Spleen (tissue), 11 donors: ENCODE measurements at regions not wholly inside any gene's neighbourhood (a gene's known extent, or its start where the extent isn't known, plus 50 kb on each side); places are given as distances from the start of the nearest gene placed in this dataset.

Source experiments
- DNase-seq: peaks from one replicate; pipeline ENCODE4 v3.0.0-alpha.2; 2020
- H3K27ac ChIP-seq, 8 donors: fragments of 200-600 bp; sonication (generic) in 7 of 8; 1 replicate in 4 of 8; 2 replicates in 4 of 8; pipeline versions ENCODE4 v1.5.0 to v1.8.0; 2016 to 2021; ENCODE audit warnings: inconsistent platforms in 4 of 8, mild to moderate bottlenecking in 4 of 8, moderate library complexity in 1 of 8
- H3K27me3 ChIP-seq, 7 donors: fragments of 200-600 bp; sonication (generic) in 6 of 7; replicated peaks in 1 of 7; 1 replicate in 4 of 7; 2 replicates in 3 of 7; pipeline versions ENCODE4 v1.5.0 to v1.8.0; 2016 to 2021; ENCODE audit warnings: inconsistent platforms in 3 of 7, mild to moderate bottlenecking in 1 of 7
- H3K36me3 ChIP-seq, 6 donors: fragments of 200-600 bp; sonication (generic) in 5 of 6; 1 replicate in 4 of 6; 2 replicates in 2 of 6; pipeline versions ENCODE4 v1.5.0 to v1.8.0; 2016 to 2021; ENCODE audit warnings: inconsistent platforms in 2 of 6
- H3K4me1 ChIP-seq, 6 donors: fragments of 200-600 bp; sonication (generic) in 5 of 6; 1 replicate in 3 of 6; 2 replicates in 3 of 6; pipeline versions ENCODE4 v1.5.0 to v1.8.0; 2016 to 2021; ENCODE audit warnings: inconsistent platforms in 3 of 6
- H3K4me3 ChIP-seq, 8 donors: fragments of 200-600 bp; sonication (generic) in 7 of 8; 1 replicate in 4 of 8; 2 replicates in 4 of 8; pipeline versions ENCODE4 v1.5.0 to v1.8.0; 2016 to 2021; ENCODE audit warnings: inconsistent platforms in 4 of 8, mild to moderate bottlenecking in 4 of 8, moderate library complexity in 2 of 8
- H3K9me3 ChIP-seq, 8 donors: fragments of 200-600 bp; sonication (generic) in 7 of 8; 1 replicate in 4 of 8; 2 replicates in 4 of 8; pipeline versions ENCODE4 v1.5.0 to v1.8.0; 2016 to 2021; ENCODE audit warnings: inconsistent platforms in 4 of 8
- POLR2A ChIP-seq, 3 donors: fragments of 450-650 bp; IDR thresholded peaks; one replicate each; pipeline ENCODE4 v1.5.1; 2017; ENCODE audit warnings: antibody characterized with exemption in 3 of 3, mild to moderate bottlenecking in 1 of 3
- POLR2AphosphoS5 ChIP-seq, 3 donors: sonication (generic); formaldehyde crosslinking; IDR thresholded peaks; one replicate each; pipeline ENCODE4 v1.5.1; 2017; ENCODE audit warnings: antibody characterized with exemption in 3 of 3
- WGBS, 5 donors: extraction: QIAGEN DNeasy Blood & Tissue Kit in 3 of 5; methylation state at CpG; one replicate each; pipeline versions ENCODE4 v1.1.5 to v1.1.7; 2013 to 2018; 5-methylcytosine and 5-hydroxymethylcytosine counted together
- intact Hi-C: fragments of 100-400 bp; cut with DNase I; formaldehyde crosslinking; loops from one replicate; pipeline ENCODE4 v1.15.0; 2023; ENCODE audit warnings: low total_unique reads
- TF ChIP-seq, protein P1 (sequence below), 11 experiments: fragments of 200-600 bp in 7 of 11; fragments of 450-650 bp in 4 of 11; sonication (generic) in 4 of 11; IDR thresholded peaks in 8 of 11; conservative IDR thresholded peaks in 3 of 11; 1 replicate in 7 of 11; 2 replicates in 4 of 11; pipeline versions ENCODE4 v1.4.0 to v1.8.0; 2016 to 2021; ENCODE audit warnings: antibody characterized with exemption in 11 of 11, inconsistent platforms in 4 of 11, mild to moderate bottlenecking in 1 of 11
- donor health status: healthy with polysubstance abuse.
- donor health status: DM: no; HTN: no; CAD: no; lungs with moderate emphysema.
- donor health status: DM: no; HTN: no; CAD: no.
- donor health status: Bipolar disorder and iron deficiency.
- donor health status: healthy.
- donor health status: DM: no; HTN: no; CAD: no.
- donor health status: DM: yes; HTN: yes; CAD: no.

DNA sequence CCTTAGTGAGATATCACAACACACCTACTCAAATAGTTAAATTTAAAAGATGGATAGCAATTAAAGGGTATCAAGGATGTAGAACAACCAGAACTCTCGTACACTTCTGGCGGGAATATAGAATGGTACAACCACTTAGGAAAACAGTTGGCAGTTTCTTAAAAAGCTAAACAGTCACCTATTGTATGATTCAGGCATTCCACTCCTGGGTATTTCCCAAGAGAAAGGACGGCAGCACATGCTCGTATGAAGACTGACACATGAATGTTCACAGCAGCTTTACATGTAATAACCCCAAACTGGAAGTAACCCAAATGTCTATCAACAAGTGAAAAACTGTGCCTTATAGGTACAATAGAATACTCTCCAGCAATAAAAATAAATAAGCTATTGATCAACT is 465.2 kb downstream of the VRK1 start:
- H3K4me1 ChIP-seq = no peaks in the 10 kb centered on the region
- WGBS, 5 donors = 88 to 94% (median 91%) methylated on average over 4 of the region's 4 CpGs

GRCh38 chr14:97264516-97265230 is 467.5 kb downstream of the VRK1 start:
- H3K27ac ChIP-seq = no peak overlapping the region
- H3K36me3 ChIP-seq = no peaks in the 10 kb centered on the region
- TF ChIP-seq POLR2AphosphoS5 (IDR thresholded peaks at IDR 0.05) (no peak), POLR2A (IDR thresholded peaks at IDR 0.05) (no peak)
- TF ChIP-seq, protein P1, sequence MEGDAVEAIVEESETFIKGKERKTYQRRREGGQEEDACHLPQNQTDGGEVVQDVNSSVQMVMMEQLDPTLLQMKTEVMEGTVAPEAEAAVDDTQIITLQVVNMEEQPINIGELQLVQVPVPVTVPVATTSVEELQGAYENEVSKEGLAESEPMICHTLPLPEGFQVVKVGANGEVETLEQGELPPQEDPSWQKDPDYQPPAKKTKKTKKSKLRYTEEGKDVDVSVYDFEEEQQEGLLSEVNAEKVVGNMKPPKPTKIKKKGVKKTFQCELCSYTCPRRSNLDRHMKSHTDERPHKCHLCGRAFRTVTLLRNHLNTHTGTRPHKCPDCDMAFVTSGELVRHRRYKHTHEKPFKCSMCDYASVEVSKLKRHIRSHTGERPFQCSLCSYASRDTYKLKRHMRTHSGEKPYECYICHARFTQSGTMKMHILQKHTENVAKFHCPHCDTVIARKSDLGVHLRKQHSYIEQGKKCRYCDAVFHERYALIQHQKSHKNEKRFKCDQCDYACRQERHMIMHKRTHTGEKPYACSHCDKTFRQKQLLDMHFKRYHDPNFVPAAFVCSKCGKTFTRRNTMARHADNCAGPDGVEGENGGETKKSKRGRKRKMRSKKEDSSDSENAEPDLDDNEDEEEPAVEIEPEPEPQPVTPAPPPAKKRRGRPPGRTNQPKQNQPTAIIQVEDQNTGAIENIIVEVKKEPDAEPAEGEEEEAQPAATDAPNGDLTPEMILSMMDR (IDR thresholded peaks at IDR 0.05 in 8 of 11, conservative IDR thresholded peaks at IDR 0.05 in 3 of 11) = no peak
- no peaks in the 10 kb centered on the region for H3K4me1 ChIP-seq
- DNase-seq = no peak
- intact Hi-C loops = no loop called here
- H3K4me3 ChIP-seq = no peak overlapping the region
- H3K9me3 ChIP-seq = peaks cover 0 to 8% (median 0%) of the 10 kb centered on the region in 8 donors
- H3K27me3 ChIP-seq = no peaks in the 10 kb centered on the region
- WGBS, 5 donors = 85 to 93% (median 88%) methylated on average over 8 of the region's 8 CpGs

More for the DNA sequence above, 465.2 kb downstream of the VRK1 start:
- TF ChIP-seq POLR2AphosphoS5 (IDR thresholded peaks at IDR 0.05) (no peak), POLR2A (IDR thresholded peaks at IDR 0.05) (no peak)
- TF ChIP-seq, protein P1 (IDR thresholded peaks at IDR 0.05 in 8 of 11, conservative IDR thresholded peaks at IDR 0.05 in 3 of 11) = no peak
- Histone ChIP-seq H3K9me3 (peaks cover 0 to 8% (median 0%) of the 10 kb centered on the region in 8 donors), H3K27me3 (no peaks in the 10 kb centered on the region), H3K4me3 (no peak overlapping the region), H3K27ac (no peak overlapping the region), H3K36me3 (no peaks in the 10 kb centered on the region)
- intact Hi-C loops = no loop called here
- DNase-seq = no peak

- no peaks in the 10 kb centered on the region for H3K36me3 ChIP-seq
- intact Hi-C loops = no loop called here
- H3K4me1 ChIP-seq = no peaks in the 10 kb centered on the region
- no peak overlapping the region for H3K27ac ChIP-seq
- H3K27me3 ChIP-seq = no peaks in the 10 kb centered on the region
- DNase-seq = no peak
- TF ChIP-seq POLR2A (IDR thresholded peaks at IDR 0.05) (no peak), POLR2AphosphoS5 (IDR thresholded peaks at IDR 0.05) (no peak)
- TF ChIP-seq, protein P1 (IDR thresholded peaks at IDR 0.05 in 8 of 11, conservative IDR thresholded peaks at IDR 0.05 in 3 of 11) = no peak
- 48 to 78% (median 62%) methylated on average over 2 of the region's 2 CpGs for WGBS, 5 donors
- no peak overlapping the region for H3K4me3 ChIP-seq
- H3K9me3 ChIP-seq = peaks cover 0 to 8% (median 0%) of the 10 kb centered on the region in 8 donors
Measured at GRCh38 chr14:97266653-97267052, 469.5 kb downstream of the VRK1 start.

- Histone ChIP-seq H3K27me3 (no peaks in the 10 kb centered on the region), H3K36me3 (no peaks in the 10 kb centered on the region), H3K4me3 (no peak overlapping the region), H3K4me1 (no peaks in the 10 kb centered on the region), H3K27ac (no peak overlapping the region), H3K9me3 (peaks cover 0 to 2% (median 0%) of the 10 kb centered on the region in 8 donors)
- DNase-seq = no peak
- TF ChIP-seq POLR2AphosphoS5 (IDR thresholded peaks at IDR 0.05) = no peak
- no peak for TF ChIP-seq POLR2A (IDR thresholded peaks at IDR 0.05)
- intact Hi-C loops = no loop called here
Measured at GRCh38 chr14:97267509-97267908, 470.3 kb downstream of the VRK1 start.
